ENCODE measurements at regions not wholly inside any gene's neighbourhood (a gene's known extent, or its start where the extent isn't known, plus 50 kb on each side); places are given as distances from the start of the nearest gene placed in this dataset.
"Not testable (repeated sequence)": the region's sequence is repeated elsewhere in the genome, so short reads cannot be mapped to it uniquely, and the experiment has no call there.

DNA sequence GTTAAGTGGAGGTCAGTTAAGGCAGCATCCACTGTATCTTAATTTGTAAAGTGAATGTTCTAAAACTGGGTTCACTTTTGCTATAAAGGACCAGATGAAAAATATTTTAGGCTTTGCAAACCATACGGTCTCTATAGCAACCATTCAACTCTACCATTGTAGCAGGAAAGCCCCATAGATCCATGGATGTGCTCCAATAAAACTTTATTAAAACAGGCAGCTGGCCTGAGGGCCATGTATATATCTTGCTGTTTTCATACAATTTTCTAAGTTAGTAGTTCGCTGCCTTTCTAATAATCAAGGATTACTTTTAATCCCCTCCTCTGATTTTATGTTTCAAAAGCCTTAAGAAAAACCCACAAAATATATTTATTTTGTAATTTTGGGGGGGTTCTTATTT is 142.1 kb downstream of the FOXD4L6 start:
- TF ChIP-seq POLR2A (IDR thresholded peaks at IDR 0.05; ENCODE audit: low read depth): not testable (repeated sequence)
- TF ChIP-seq, protein P1, sequence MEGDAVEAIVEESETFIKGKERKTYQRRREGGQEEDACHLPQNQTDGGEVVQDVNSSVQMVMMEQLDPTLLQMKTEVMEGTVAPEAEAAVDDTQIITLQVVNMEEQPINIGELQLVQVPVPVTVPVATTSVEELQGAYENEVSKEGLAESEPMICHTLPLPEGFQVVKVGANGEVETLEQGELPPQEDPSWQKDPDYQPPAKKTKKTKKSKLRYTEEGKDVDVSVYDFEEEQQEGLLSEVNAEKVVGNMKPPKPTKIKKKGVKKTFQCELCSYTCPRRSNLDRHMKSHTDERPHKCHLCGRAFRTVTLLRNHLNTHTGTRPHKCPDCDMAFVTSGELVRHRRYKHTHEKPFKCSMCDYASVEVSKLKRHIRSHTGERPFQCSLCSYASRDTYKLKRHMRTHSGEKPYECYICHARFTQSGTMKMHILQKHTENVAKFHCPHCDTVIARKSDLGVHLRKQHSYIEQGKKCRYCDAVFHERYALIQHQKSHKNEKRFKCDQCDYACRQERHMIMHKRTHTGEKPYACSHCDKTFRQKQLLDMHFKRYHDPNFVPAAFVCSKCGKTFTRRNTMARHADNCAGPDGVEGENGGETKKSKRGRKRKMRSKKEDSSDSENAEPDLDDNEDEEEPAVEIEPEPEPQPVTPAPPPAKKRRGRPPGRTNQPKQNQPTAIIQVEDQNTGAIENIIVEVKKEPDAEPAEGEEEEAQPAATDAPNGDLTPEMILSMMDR (IDR thresholded peaks at IDR 0.05): not testable (repeated sequence)

Measured in esophagus muscularis mucosa (tissue), 3 donors.